ENCODE measurements at regions not wholly inside any gene's neighbourhood (a gene's known extent, or its start where the extent isn't known, plus 50 kb on each side); places are given as distances from the start of the nearest gene placed in this dataset.

GRCh38 chr6:6919173-6919572, 188.6 kb upstream of the RREB1 start:
- DNase-seq (ENCODE audit: low spot score) = no peak
- TF ChIP-seq CTCF (IDR thresholded peaks at IDR 0.05) = no peak
- ATAC-seq (ENCODE audit: low FRiP score) = no peak

- no peak for TF ChIP-seq CTCF (IDR thresholded peaks at IDR 0.05)
- DNase-seq (ENCODE audit: low spot score) (no peak), ATAC-seq (ENCODE audit: low FRiP score) (no peak)
Observed at GRCh38 chr6:6920114-6920986, 187.4 kb upstream of the RREB1 start.

- ATAC-seq (ENCODE audit: low FRiP score) (no peak), DNase-seq (ENCODE audit: low spot score) (no peak)
- TF ChIP-seq CTCF (IDR thresholded peaks at IDR 0.05) = no peak
Observed at GRCh38 chr6:6920987-6921313, 186.8 kb upstream of the RREB1 start.

GRCh38 chr6:6922166-6922565, 185.6 kb upstream of the RREB1 start:
- DNase-seq (ENCODE audit: low spot score) (no peak), ATAC-seq (ENCODE audit: low FRiP score) (no peak)
- TF ChIP-seq CTCF (IDR thresholded peaks at IDR 0.05) = no peak

DNA sequence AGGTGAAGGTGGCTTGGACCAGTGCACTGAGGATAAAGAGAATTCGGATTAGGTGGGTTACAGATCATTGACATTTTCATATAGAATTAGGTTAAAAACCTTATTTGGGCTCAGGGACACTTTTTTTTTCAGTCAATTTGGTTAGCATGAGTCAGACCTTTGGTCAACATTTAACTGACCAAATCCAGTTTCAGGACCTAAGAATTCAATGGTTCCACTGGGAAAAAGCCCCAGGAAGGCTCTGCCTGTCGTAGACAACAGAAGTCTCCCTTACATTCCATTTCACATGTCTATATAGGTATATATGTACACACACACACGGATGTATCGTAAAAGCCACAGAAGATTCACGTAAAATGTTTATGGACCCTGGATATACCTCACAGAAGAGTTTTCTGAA, 184.2 kb upstream of the RREB1 start:
- ATAC-seq (ENCODE audit: low FRiP score) = no peak
- TF ChIP-seq CTCF (IDR thresholded peaks at IDR 0.05) = no peak
- no peak for DNase-seq (ENCODE audit: low spot score)

GRCh38 chr6:6924708-6925107, 183.1 kb upstream of the RREB1 start:
- ATAC-seq (ENCODE audit: low FRiP score) (no peak), DNase-seq (ENCODE audit: low spot score) (no peak)
- no peak for TF ChIP-seq CTCF (IDR thresholded peaks at IDR 0.05)
